HCT116 (cell line): ENCODE measurements at regions not wholly inside any gene's neighbourhood (a gene's known extent, or its start where the extent isn't known, plus 50 kb on each side); places are given as distances from the start of the nearest gene placed in this dataset.

Experiments used
- ATAC-seq: fragments of 200-7000 bp; cut with Tn5 transposase; 2 replicates; pipeline ENCODE4 v1.9.1; 2020; ENCODE audit warnings: mild to moderate bottlenecking, moderate library complexity
- BruUV-seq: library from RNA; stranded (reverse); fragments of 400-500 nt; replicated peaks from 2 replicates; lab custom pipeline; 2021; lab: Mats Ljungman, UMichigan
- CTCF ChIA-PET: fragments of 300-600 bp; sonication (Branson Sonifier 250); formaldehyde crosslinking; loops from one replicate; lab custom pipeline; 2021; ENCODE audit warnings: antibody characterized with exemption; lab: Charles Lee
- POLR2A ChIA-PET: fragments of 300-600, 350-600 bp; sonication (Branson Sonifier 250); formaldehyde crosslinking; loops from one replicate; lab custom pipeline; 2021; ENCODE audit warnings: antibody characterized with exemption; lab: Charles Lee
- RAD21 ChIA-PET, 2 experiments: fragments of 300-600 bp; sonication (Branson Sonifier 250); formaldehyde crosslinking; loops; one replicate each; lab custom pipeline; 2023; ENCODE audit warnings: low total read pairs in 2 of 2; ENCODE audit not compliant: uncharacterized antibody in 2 of 2, unreplicated experiment in 2 of 2, low non-redundant PET in 1 of 2; lab: Charles Lee
- DNase-seq: peaks from one replicate; pipeline ENCODE4 v3.0.0-alpha.2; 2010; ENCODE audit warnings: low read depth, low spot score
- H2AFZ ChIP-seq: fragments of 200-600 bp; shearing (Covaris generic), sonication (generic); 2 replicates; pipeline ENCODE4 v1.6.1; 2017; ENCODE audit warnings: low read depth, mixed run types, mixed read lengths, antibody characterized with exemption, low read length; ENCODE audit not compliant: poor library complexity, severe bottlenecking
- H3K27ac ChIP-seq: 2 replicates; pipeline ENCODE4 v1.5.1; 2012; ENCODE audit warnings: low read depth, low read length
- H3K27me3 ChIP-seq: fragments of 200-600 bp; sonication (generic); 2 replicates; pipeline ENCODE4 v1.6.1; 2016; ENCODE audit warnings: mixed run types, low read length, mixed read lengths; ENCODE audit not compliant: insufficient read depth
- H3K36me3 ChIP-seq, 2 experiments: fragments of 200-500 bp in 1 of 2; fragments of 200-600 bp in 1 of 2; sonication (Bioruptor generic) in 1 of 2; sonication (generic) in 1 of 2; 2 replicates each; pipeline versions ENCODE4 v1.5.1 to v1.6.1; 2014 to 2016; ENCODE audit warnings: low read length in 2 of 2, inconsistent platforms in 1 of 2, mixed read lengths in 1 of 2, mixed run types in 1 of 2; ENCODE audit not compliant: insufficient read depth in 2 of 2, control insufficient read depth in 1 of 2
- H3K4me1 ChIP-seq, 2 experiments: fragments of 200-600 bp in 1 of 2; sonication (generic) in 1 of 2; 2 replicates each; pipeline versions ENCODE4 v1.5.1 to v1.6.1; 2012 to 2017; ENCODE audit warnings: low read length in 2 of 2, inconsistent platforms in 1 of 2, mild to moderate bottlenecking in 1 of 2, mixed read lengths in 1 of 2, mixed run types in 1 of 2, moderate library complexity in 1 of 2; ENCODE audit not compliant: insufficient read depth in 2 of 2, control insufficient read depth in 1 of 2
- H3K4me2 ChIP-seq: fragments of 200-600 bp; sonication (generic); 2 replicates; pipeline ENCODE4 v1.6.1; 2017; ENCODE audit warnings: mixed run types, low read length, mixed read lengths
- H3K4me3 ChIP-seq, 2 experiments: fragments of 200-600 bp in 1 of 2; sonication (generic) in 1 of 2; replicated peaks in 1 of 2; 2 replicates each; pipeline ENCODE4 v1.5.1; 2011 to 2016; ENCODE audit warnings: low read length in 2 of 2, control low read depth in 1 of 2, low read depth in 1 of 2, mild to moderate bottlenecking in 1 of 2, mixed read lengths in 1 of 2, mixed run types in 1 of 2
- H3K79me2 ChIP-seq: fragments of 200-600 bp; sonication (generic); 2 replicates; pipeline ENCODE4 v1.6.1; 2017; ENCODE audit warnings: mild to moderate bottlenecking, mixed run types, low read length, moderate library complexity, mixed read lengths; ENCODE audit not compliant: insufficient read depth
- H3K9ac ChIP-seq: fragments of 200-600 bp; sonication (generic); 2 replicates; pipeline ENCODE4 v1.6.1; 2016; ENCODE audit warnings: low read length, mixed read lengths
- H3K9me2 ChIP-seq: fragments of 200-600 bp; sonication (generic), shearing (Covaris generic); 2 replicates; pipeline ENCODE4 v1.6.1; 2017; ENCODE audit warnings: mixed run types, mild to moderate bottlenecking, moderate library complexity; ENCODE audit not compliant: insufficient read depth
- H3K9me3 ChIP-seq, 2 experiments: fragments of 200-500 bp in 1 of 2; fragments of 200-600 bp in 1 of 2; sonication (Bioruptor generic) in 1 of 2; sonication (generic) in 1 of 2; 2 replicates each; pipeline ENCODE4 v1.6.1; 2014 to 2017; ENCODE audit warnings: low read length in 2 of 2, mixed read lengths in 2 of 2, inconsistent platforms in 1 of 2, low read depth in 1 of 2, mild to moderate bottlenecking in 1 of 2, mixed run types in 1 of 2, moderate library complexity in 1 of 2; ENCODE audit not compliant: control insufficient read depth in 1 of 2, insufficient read depth in 1 of 2
- H4K20me1 ChIP-seq: fragments of 200-600 bp; sonication (generic), shearing (Covaris generic); 2 replicates; pipeline ENCODE4 v1.6.1; 2017; ENCODE audit warnings: mixed run types, mild to moderate bottlenecking, moderate library complexity; ENCODE audit not compliant: insufficient read depth
- CBX3 ChIP-seq: IDR thresholded peaks from 2 replicates; pipeline ENCODE4 v1.6.1; 2012; ENCODE audit warnings: low read depth
- CEBPB ChIP-seq: IDR thresholded peaks from 2 replicates; pipeline ENCODE4 v1.6.1; 2012; ENCODE audit warnings: low read depth
- ELF1 ChIP-seq: IDR thresholded peaks from 2 replicates; pipeline ENCODE4 v1.6.1; 2012; ENCODE audit warnings: low read depth, borderline replicate concordance
- EZH2phosphoT487 ChIP-seq: fragments of 200-600 bp; IDR thresholded peaks from 2 replicates; pipeline ENCODE4 v1.6.1; 2018; ENCODE audit warnings: antibody characterized with exemption, borderline replicate concordance
- FOSL1 ChIP-seq: IDR thresholded peaks from 2 replicates; pipeline ENCODE4 v1.6.1; 2012; ENCODE audit warnings: low read depth
- JUND ChIP-seq: IDR thresholded peaks from 2 replicates; pipeline ENCODE4 v1.6.1; 2012
- SIN3A ChIP-seq: IDR thresholded peaks from 2 replicates; pipeline ENCODE4 v1.6.1; 2012; ENCODE audit warnings: low read depth
- SP1 ChIP-seq: IDR thresholded peaks from 2 replicates; pipeline ENCODE4 v1.6.1; 2012; ENCODE audit warnings: low read depth
- SRF ChIP-seq: IDR thresholded peaks from 2 replicates; pipeline ENCODE4 v1.6.1; 2012; ENCODE audit warnings: low read depth
- TCF7L2 ChIP-seq: IDR thresholded peaks from 2 replicates; pipeline ENCODE4 v1.7.0; 2011; ENCODE audit warnings: borderline replicate concordance, inconsistent platforms; ENCODE audit not compliant: insufficient read depth, insufficient read length; ENCODE audit errors: extremely low read depth
- YY1 ChIP-seq: IDR thresholded peaks from 2 replicates; pipeline ENCODE4 v1.6.1; 2011; ENCODE audit warnings: low read length, low read depth, moderate library complexity, mild to moderate bottlenecking; ENCODE audit not compliant: insufficient replicate concordance; ENCODE audit errors: extremely low read depth
- ZBTB33 ChIP-seq: IDR thresholded peaks from 2 replicates; pipeline ENCODE4 v1.6.1; 2011; ENCODE audit warnings: mild to moderate bottlenecking, low read length, moderate library complexity; ENCODE audit not compliant: insufficient replicate concordance; ENCODE audit errors: extremely low read depth
- ZNF274 ChIP-seq: fragments of 200-500 bp; sonication (Bioruptor generic); IDR thresholded peaks from 2 replicates; pipeline ENCODE4 v1.6.1; 2014; ENCODE audit warnings: mild to moderate bottlenecking, low read depth, low read length, inconsistent platforms
- intact Hi-C: fragments of 100-400 bp; cut with micrococcal nuclease; formaldehyde crosslinking; loops from 2 replicates; pipeline ENCODE4 v1.10.0; 2022
- TF ChIP-seq, protein P1 (sequence below): IDR thresholded peaks from 2 replicates; pipeline ENCODE4 v1.6.1; 2012; ENCODE audit warnings: low read depth
- TF ChIP-seq, protein P2 (sequence below): IDR thresholded peaks from 2 replicates; pipeline ENCODE4 v1.6.1; 2012

DNA sequence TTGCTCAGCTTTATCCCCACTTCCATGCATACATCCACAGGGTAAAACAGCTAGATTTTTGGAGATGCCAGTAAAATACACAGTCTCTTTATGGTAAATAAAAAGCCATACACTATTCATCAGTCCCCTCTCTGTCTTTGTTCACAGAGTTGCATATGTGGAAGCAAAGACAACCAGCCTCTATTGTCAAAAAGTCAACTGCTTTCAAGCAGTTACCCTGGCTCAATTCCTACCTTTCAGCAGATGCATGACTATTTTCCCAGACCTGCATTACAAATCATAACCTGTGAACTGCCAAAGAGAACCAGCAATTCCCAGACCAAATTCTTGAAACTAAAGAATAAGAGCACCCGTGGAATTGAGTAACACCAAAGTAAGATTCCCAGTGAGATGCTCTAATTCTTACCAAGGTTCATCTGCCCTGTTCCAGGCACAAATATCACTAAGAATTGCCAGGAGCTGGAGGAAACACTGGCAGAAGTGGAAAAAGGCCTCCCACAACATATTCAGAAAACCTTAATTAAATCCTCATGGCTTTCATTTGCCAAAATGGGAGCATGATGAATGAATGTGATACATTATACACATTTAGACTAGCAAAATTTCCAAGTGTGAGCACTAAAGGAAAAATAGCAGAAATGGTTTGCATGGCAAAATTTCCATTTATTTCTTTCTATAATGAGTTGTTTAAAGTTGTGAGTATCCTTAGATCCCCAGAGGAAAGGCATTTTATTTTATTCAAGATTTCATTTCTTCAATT is 391.2 kb upstream of the ADGRL3 start:
- no peaks in the 10 kb centered on the region for H3K79me2 ChIP-seq
- H2AFZ ChIP-seq: no peak overlapping the region
- no peak for DNase-seq
- H4K20me1 ChIP-seq: no peaks in the 10 kb centered on the region
- no peak overlapping the region for H3K27ac ChIP-seq
- no peak overlapping the region for H3K4me3 ChIP-seq
- intact Hi-C loops: no loop called here
- BruUV-seq: no TSS peak
- no peaks in the 10 kb centered on the region for H3K9me2 ChIP-seq
- H3K9me3 ChIP-seq: peaks cover 2 to 20% of the 10 kb centered on the region in 2 experiments; a peak in 2 of 4 replicates
- H3K4me1 ChIP-seq: no peaks in the 10 kb centered on the region
- ATAC-seq: no peak
- H3K36me3 ChIP-seq: no peaks in the 10 kb centered on the region
- ChIA-PET CTCF (no interaction called here), POLR2A (no interaction called here), RAD21 (no interaction called here)
- H3K4me2 ChIP-seq: no peak overlapping the region
- H3K27me3 ChIP-seq: no peaks in the 10 kb centered on the region
- TF ChIP-seq SRF (no peak), EZH2phosphoT487 (no peak), YY1 (no peak), SP1 (no peak), ELF1 (no peak), TCF7L2 (no peak), CEBPB (no peak), SIN3A (no peak), ZNF274 (no peak), JUND (no peak), ZBTB33 (no peak), CBX3 (no peak), FOSL1 (no peak)
- TF ChIP-seq, protein P1, sequence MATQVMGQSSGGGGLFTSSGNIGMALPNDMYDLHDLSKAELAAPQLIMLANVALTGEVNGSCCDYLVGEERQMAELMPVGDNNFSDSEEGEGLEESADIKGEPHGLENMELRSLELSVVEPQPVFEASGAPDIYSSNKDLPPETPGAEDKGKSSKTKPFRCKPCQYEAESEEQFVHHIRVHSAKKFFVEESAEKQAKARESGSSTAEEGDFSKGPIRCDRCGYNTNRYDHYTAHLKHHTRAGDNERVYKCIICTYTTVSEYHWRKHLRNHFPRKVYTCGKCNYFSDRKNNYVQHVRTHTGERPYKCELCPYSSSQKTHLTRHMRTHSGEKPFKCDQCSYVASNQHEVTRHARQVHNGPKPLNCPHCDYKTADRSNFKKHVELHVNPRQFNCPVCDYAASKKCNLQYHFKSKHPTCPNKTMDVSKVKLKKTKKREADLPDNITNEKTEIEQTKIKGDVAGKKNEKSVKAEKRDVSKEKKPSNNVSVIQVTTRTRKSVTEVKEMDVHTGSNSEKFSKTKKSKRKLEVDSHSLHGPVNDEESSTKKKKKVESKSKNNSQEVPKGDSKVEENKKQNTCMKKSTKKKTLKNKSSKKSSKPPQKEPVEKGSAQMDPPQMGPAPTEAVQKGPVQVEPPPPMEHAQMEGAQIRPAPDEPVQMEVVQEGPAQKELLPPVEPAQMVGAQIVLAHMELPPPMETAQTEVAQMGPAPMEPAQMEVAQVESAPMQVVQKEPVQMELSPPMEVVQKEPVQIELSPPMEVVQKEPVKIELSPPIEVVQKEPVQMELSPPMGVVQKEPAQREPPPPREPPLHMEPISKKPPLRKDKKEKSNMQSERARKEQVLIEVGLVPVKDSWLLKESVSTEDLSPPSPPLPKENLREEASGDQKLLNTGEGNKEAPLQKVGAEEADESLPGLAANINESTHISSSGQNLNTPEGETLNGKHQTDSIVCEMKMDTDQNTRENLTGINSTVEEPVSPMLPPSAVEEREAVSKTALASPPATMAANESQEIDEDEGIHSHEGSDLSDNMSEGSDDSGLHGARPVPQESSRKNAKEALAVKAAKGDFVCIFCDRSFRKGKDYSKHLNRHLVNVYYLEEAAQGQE: no peak
- TF ChIP-seq, protein P2, sequence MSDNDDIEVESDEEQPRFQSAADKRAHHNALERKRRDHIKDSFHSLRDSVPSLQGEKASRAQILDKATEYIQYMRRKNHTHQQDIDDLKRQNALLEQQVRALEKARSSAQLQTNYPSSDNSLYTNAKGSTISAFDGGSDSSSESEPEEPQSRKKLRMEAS: no peak
- no peak overlapping the region for H3K9ac ChIP-seq
